ENCODE measurements at regions not wholly inside any gene's neighbourhood (a gene's known extent, or its start where the extent isn't known, plus 50 kb on each side); places are given as distances from the start of the nearest gene placed in this dataset.

- no peak for DNase-seq (ENCODE audit: low spot score in 2 of 2)
- Histone ChIP-seq H3K27me3 (no peaks in the 10 kb centered on the region), H3K9me3 (no peaks in the 10 kb centered on the region), H3K4me1 (no peaks in the 10 kb centered on the region), H3K4me3 (no peak overlapping the region), H3K27ac (no peak overlapping the region), H3K36me3 (no peaks in the 10 kb centered on the region)
- TF ChIP-seq EP300 (IDR thresholded peaks at IDR 0.05) (no peak), POLR2A (IDR thresholded peaks at IDR 0.05) (no peak), CTCF (IDR thresholded peaks at IDR 0.05) (no peak)
- 87 to 92% methylated on average over 6 of the region's 6 CpGs for WGBS, 2 donors
Measured at GRCh38 chr1:203926025-203926540, 64.7 kb downstream of the SNRPE start.

- no peaks in the 10 kb centered on the region for H3K36me3 ChIP-seq
- H3K9me3 ChIP-seq = no peaks in the 10 kb centered on the region
- WGBS, 2 donors = 67 to 69% methylated on average over 4 of the region's 4 CpGs
- no peaks in the 10 kb centered on the region for H3K4me1 ChIP-seq
- no peaks in the 10 kb centered on the region for H3K27me3 ChIP-seq
- TF ChIP-seq POLR2A (IDR thresholded peaks at IDR 0.05) = no peak
- no peak overlapping the region for H3K4me3 ChIP-seq
- H3K27ac ChIP-seq = no peak overlapping the region
- no peak for DNase-seq (ENCODE audit: low spot score in 2 of 2)
Measured at GRCh38 chr1:203929741-203930309, 68.4 kb downstream of the SNRPE start.

- TF ChIP-seq EP300 (IDR thresholded peaks at IDR 0.05) = no peak
- no peak for TF ChIP-seq CTCF (IDR thresholded peaks at IDR 0.05)
- TF ChIP-seq POLR2A (IDR thresholded peaks at IDR 0.05) = no peak
- WGBS, 2 donors = 83% methylated on average over 3 of the region's 3 CpGs
- Histone ChIP-seq H3K27me3 (no peaks in the 10 kb centered on the region), H3K4me1 (no peaks in the 10 kb centered on the region), H3K36me3 (no peaks in the 10 kb centered on the region), H3K9me3 (no peaks in the 10 kb centered on the region), H3K4me3 (no peak overlapping the region), H3K27ac (no peak overlapping the region)
- no peak for DNase-seq (ENCODE audit: low spot score in 2 of 2)
Measured at GRCh38 chr1:203930342-203930741, 68.9 kb downstream of the SNRPE start.

GRCh38 chr1:203931953-203932352 is 70.6 kb downstream of the SNRPE start:
- Histone ChIP-seq H3K36me3 (no peaks in the 10 kb centered on the region), H3K27ac (no peak overlapping the region)

GRCh38 chr1:203932556-203932955 is 71.2 kb downstream of the SNRPE start:
- H3K36me3 ChIP-seq = no peaks in the 10 kb centered on the region
- WGBS, 2 donors = 44 to 60% methylated on average over 3 of the region's 3 CpGs
- H3K4me3 ChIP-seq = no peak overlapping the region
- no peak overlapping the region for H3K27ac ChIP-seq
- no peaks in the 10 kb centered on the region for H3K9me3 ChIP-seq
- no peak for TF ChIP-seq POLR2A (IDR thresholded peaks at IDR 0.05)
- TF ChIP-seq CTCF (IDR thresholded peaks at IDR 0.05) = no peak
- TF ChIP-seq EP300 (IDR thresholded peaks at IDR 0.05) = no peak
- no peaks in the 10 kb centered on the region for H3K4me1 ChIP-seq
- no peaks in the 10 kb centered on the region for H3K27me3 ChIP-seq
- no peak for DNase-seq (ENCODE audit: low spot score in 2 of 2)

More at GRCh38 chr1:203931953-203932352, 70.6 kb downstream of the SNRPE start:
- no peaks in the 10 kb centered on the region for H3K27me3 ChIP-seq
- no peak for TF ChIP-seq CTCF (IDR thresholded peaks at IDR 0.05)
- no peak for TF ChIP-seq POLR2A (IDR thresholded peaks at IDR 0.05)
- TF ChIP-seq EP300 (IDR thresholded peaks at IDR 0.05) = no peak
- no peaks in the 10 kb centered on the region for H3K4me1 ChIP-seq
- no peak for DNase-seq (ENCODE audit: low spot score in 2 of 2)
- WGBS, 2 donors = 86 to 88% methylated on average over 2 of the region's 2 CpGs
- no peak overlapping the region for H3K4me3 ChIP-seq
- H3K9me3 ChIP-seq = no peaks in the 10 kb centered on the region

All from tibial nerve (tissue), 4 donors.